WTC11 (cell line): ENCODE measurements at regions not wholly inside any gene's neighbourhood (a gene's known extent, or its start where the extent isn't known, plus 50 kb on each side); places are given as distances from the start of the nearest gene placed in this dataset.

Experiments used
- ATAC-seq: fragments of 200-7000 bp; cut with Tn5 transposase; 2 replicates; pipeline ENCODE4 v1.10.0; 2021; ENCODE audit warnings: mild to moderate bottlenecking, moderate library complexity
- CTCF ChIA-PET: fragments of 300-600 bp; sonication (Branson Sonifier 250); formaldehyde crosslinking; loops from one replicate; lab custom pipeline; 2021; ENCODE audit warnings: antibody characterized with exemption; lab: Charles Lee
- POLR2A ChIA-PET: fragments of 350-600 bp; sonication (Branson Sonifier 250); formaldehyde crosslinking; loops from one replicate; lab custom pipeline; 2021; ENCODE audit warnings: antibody characterized with exemption; lab: Charles Lee
- DNase-seq: peaks from one replicate; pipeline ENCODE4 v3.0.0; 2021; ENCODE audit warnings: low spot score
- H3K27ac Mint-ChIP-seq: 2 replicates; pipeline ENCODE4 v1.8.0; 2021; ENCODE audit warnings: mixed read lengths
- H3K27me3 Mint-ChIP-seq: 2 replicates; pipeline ENCODE4 v1.8.0; 2021; ENCODE audit warnings: low read depth, mild to moderate bottlenecking, moderate library complexity, mixed read lengths
- H3K36me3 Mint-ChIP-seq: 2 replicates; pipeline ENCODE4 v1.8.0; 2021; ENCODE audit warnings: mixed read lengths
- H3K4me1 Mint-ChIP-seq: 2 replicates; pipeline ENCODE4 v1.8.0; 2022; ENCODE audit warnings: mixed read lengths
- H3K4me3 Mint-ChIP-seq: 2 replicates; pipeline ENCODE4 v1.8.0; 2021; ENCODE audit warnings: mild to moderate bottlenecking, moderate library complexity, mixed read lengths
- H3K9me3 Mint-ChIP-seq: 2 replicates; pipeline ENCODE4 v1.8.0; 2021; ENCODE audit warnings: mixed read lengths
- ELF4 ChIP-seq: sonication (generic); formaldehyde crosslinking; IDR thresholded peaks from 2 replicates; pipeline ENCODE4 v1.8.1; 2022; ENCODE audit warnings: low read depth, mild to moderate bottlenecking, moderate library complexity, missing genetic modification reagents
- GRHL2 ChIP-seq: fragments of 250-450 bp; sonication (Bioruptor Pico); IDR thresholded peaks from 2 replicates; pipeline ENCODE4 v1.8.0; 2022; ENCODE audit warnings: mild to moderate bottlenecking, moderate library complexity; ENCODE audit not compliant: insufficient replicate concordance, severe bottlenecking
- GTF2I ChIP-seq: fragments of 250-450 bp; sonication (Bioruptor Pico); conservative IDR thresholded peaks from 2 replicates; pipeline ENCODE4 v1.4.0; 2021; ENCODE audit warnings: mild to moderate bottlenecking
- HMGA2 ChIP-seq: fragments of 250-450 bp; sonication (Bioruptor Pico); IDR thresholded peaks from 2 replicates; pipeline ENCODE4 v1.4.0; 2021; ENCODE audit warnings: mild to moderate bottlenecking, moderate library complexity
- IRF2 ChIP-seq: sonication (generic); formaldehyde crosslinking; IDR thresholded peaks from 2 replicates; pipeline ENCODE4 v1.8.0; 2022; ENCODE audit warnings: low read depth, missing genetic modification reagents, borderline replicate concordance
- NR1H2 ChIP-seq: sonication (generic); formaldehyde crosslinking; IDR thresholded peaks from 2 replicates; pipeline ENCODE4 v1.9.0; 2021; ENCODE audit warnings: mild to moderate bottlenecking, moderate library complexity, missing genetic modification reagents
- ZBTB21 ChIP-seq: sonication (generic); formaldehyde crosslinking; IDR thresholded peaks from 2 replicates; pipeline ENCODE4 v1.8.1; 2023; ENCODE audit warnings: mild to moderate bottlenecking, missing genetic modification reagents, borderline replicate concordance
- ZNF263 ChIP-seq: sonication (generic); formaldehyde crosslinking; IDR thresholded peaks from 2 replicates; pipeline ENCODE4 v1.8.1; 2022; ENCODE audit warnings: low read depth, mild to moderate bottlenecking, moderate library complexity, missing genetic modification reagents
- ZNF317 ChIP-seq: sonication (generic); formaldehyde crosslinking; IDR thresholded peaks from 2 replicates; pipeline ENCODE4 v1.8.1; 2023; ENCODE audit warnings: low read depth, mild to moderate bottlenecking, moderate library complexity, missing genetic modification reagents, borderline replicate concordance
- TF ChIP-seq, protein P1 (sequence below): sonication (generic); formaldehyde crosslinking; IDR thresholded peaks from 2 replicates; pipeline ENCODE4 v1.8.0; 2023; ENCODE audit warnings: mild to moderate bottlenecking, missing genetic modification reagents
- TF ChIP-seq, protein P2 (sequence below): sonication (generic); formaldehyde crosslinking; IDR thresholded peaks from 2 replicates; pipeline ENCODE4 v1.8.0; 2022; ENCODE audit warnings: mild to moderate bottlenecking, missing genetic modification reagents
- TF ChIP-seq, protein P3 (sequence below): sonication (generic); formaldehyde crosslinking; IDR thresholded peaks from 2 replicates; pipeline ENCODE4 v1.8.0; 2022; ENCODE audit warnings: mild to moderate bottlenecking, missing genetic modification reagents
- TF ChIP-seq, protein P4 (sequence below): sonication (generic); formaldehyde crosslinking; IDR thresholded peaks from 2 replicates; pipeline ENCODE4 v1.8.0; 2022; ENCODE audit warnings: mild to moderate bottlenecking, missing genetic modification reagents
- TF ChIP-seq, protein P5 (sequence below): sonication (generic); formaldehyde crosslinking; IDR thresholded peaks from 2 replicates; pipeline ENCODE4 v1.8.1; 2023; ENCODE audit warnings: mild to moderate bottlenecking, missing genetic modification reagents, moderate library complexity
- TF ChIP-seq, protein P6 (sequence below): fragments of 250-450 bp; sonication (Bioruptor Pico); IDR thresholded peaks from 2 replicates; pipeline ENCODE4 v1.9.0; 2021; ENCODE audit warnings: mild to moderate bottlenecking, borderline replicate concordance

DNA sequence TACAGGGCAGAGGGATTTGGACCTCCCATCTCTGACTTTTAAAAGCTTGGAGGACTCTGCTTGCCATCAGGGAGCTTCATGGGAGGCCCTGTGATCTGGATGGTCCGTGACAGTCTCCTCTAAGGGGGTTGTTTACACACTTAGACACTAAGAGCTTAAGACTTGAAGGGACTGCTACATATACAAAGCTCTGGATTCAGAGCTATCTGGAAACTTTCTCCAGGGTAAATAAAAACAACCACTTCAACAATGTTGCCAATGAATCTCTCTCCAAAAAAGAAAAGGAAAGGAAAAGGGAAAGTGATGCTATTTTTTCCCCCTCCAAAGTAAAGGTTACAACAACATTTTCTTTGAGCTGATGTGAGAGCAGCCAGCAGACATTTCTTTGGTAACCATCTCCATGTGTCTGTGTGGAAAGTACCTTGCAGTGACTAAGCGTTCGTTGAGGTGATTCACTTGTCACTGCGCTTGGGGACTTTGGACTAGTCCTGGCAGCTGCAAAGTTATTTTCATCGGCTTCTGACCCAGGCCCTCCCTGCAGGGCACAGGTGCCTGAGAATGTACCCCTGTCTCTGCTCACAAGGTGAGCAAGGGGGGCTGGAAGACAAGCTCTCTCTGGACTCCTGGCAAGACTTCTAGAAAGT is 262.1 kb upstream of the KLF4 start:
- no peaks in the 10 kb centered on the region for H3K27me3 Mint-ChIP-seq
- H3K9me3 Mint-ChIP-seq = no peaks in the 10 kb centered on the region
- peak; percentile 32 for ATAC-seq
- no peaks in the 10 kb centered on the region for H3K36me3 Mint-ChIP-seq
- ChIA-PET CTCF (interaction anchor here (1.8 kb wide), 1 partner anchor 286 kb away, joined by 4 read pairs; no protein-coding TSS in a partner anchor), POLR2A (no interaction called here)
- peaks cover 35% of the 10 kb centered on the region for H3K4me1 Mint-ChIP-seq
- 0 out of 2 replicates have a peak, but pooled peaks have one; percentile 36 for TF ChIP-seq ZNF317 (CRISPR knock-in tag)
- TF ChIP-seq GTF2I (CRISPR knock-in tag) = no peak
- no peak for DNase-seq
- no peak overlapping the region for H3K27ac Mint-ChIP-seq
- H3K4me3 Mint-ChIP-seq = no peak overlapping the region

DNA sequence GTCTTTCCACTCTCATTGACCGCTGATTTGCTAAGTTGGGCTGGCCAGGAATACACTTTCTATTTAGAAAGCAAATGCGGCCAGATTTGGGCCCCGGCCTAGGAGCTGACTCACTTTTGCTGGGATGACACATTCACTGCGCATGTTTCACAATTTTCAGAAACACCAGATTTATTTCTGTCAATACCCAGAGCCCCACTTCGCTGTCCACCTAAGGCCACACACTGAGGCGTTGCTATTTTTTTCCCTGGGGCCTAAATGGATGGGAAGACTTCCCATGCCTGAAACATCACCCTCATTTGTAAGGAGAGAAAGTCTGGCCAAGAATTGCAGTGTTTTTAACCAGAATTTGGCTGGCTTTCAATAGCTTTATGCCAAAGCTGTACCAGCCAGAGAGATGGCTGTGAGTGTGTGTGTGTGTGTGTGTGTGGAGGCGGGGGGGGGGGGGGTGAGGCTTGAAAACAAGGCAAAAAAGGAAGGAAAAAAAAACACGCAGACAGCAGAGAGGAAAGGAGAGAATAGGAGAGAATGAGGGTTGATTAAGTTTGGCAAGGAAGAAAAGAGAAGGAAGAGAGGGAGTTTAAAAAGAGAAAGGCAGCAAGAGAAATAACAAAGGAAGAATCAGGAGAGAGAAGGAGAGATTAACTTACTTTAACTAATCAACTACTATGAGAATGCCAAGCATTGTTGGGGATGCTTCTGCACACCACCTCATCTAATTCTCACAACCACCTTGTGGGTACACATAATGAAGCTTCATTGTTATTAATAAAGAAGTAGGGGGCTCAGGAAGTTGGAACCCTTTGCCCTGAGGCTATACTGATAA is 261.4 kb upstream of the KLF4 start:
- CTCF ChIA-PET = interaction anchor here (1.8 kb wide), 1 partner anchor 285 kb away, joined by 4 read pairs; no protein-coding TSS in a partner anchor
- ATAC-seq (no peak), DNase-seq (no peak)
- no peaks in the 10 kb centered on the region for H3K27me3 Mint-ChIP-seq
- H3K36me3 Mint-ChIP-seq = no peaks in the 10 kb centered on the region
- H3K4me3 Mint-ChIP-seq = no peak overlapping the region
- no peak overlapping the region for H3K27ac Mint-ChIP-seq
- POLR2A ChIA-PET = no interaction called here
- H3K4me1 Mint-ChIP-seq = peaks cover 35% of the 10 kb centered on the region
- no peaks in the 10 kb centered on the region for H3K9me3 Mint-ChIP-seq
- TF ChIP-seq IRF2 (CRISPR knock-in tag) (no peak), GRHL2 (no peak), NR1H2 (CRISPR knock-in tag) (no peak), HMGA2 (no peak), ZBTB21 (CRISPR knock-in tag) (no peak)
- TF ChIP-seq, protein P1, sequence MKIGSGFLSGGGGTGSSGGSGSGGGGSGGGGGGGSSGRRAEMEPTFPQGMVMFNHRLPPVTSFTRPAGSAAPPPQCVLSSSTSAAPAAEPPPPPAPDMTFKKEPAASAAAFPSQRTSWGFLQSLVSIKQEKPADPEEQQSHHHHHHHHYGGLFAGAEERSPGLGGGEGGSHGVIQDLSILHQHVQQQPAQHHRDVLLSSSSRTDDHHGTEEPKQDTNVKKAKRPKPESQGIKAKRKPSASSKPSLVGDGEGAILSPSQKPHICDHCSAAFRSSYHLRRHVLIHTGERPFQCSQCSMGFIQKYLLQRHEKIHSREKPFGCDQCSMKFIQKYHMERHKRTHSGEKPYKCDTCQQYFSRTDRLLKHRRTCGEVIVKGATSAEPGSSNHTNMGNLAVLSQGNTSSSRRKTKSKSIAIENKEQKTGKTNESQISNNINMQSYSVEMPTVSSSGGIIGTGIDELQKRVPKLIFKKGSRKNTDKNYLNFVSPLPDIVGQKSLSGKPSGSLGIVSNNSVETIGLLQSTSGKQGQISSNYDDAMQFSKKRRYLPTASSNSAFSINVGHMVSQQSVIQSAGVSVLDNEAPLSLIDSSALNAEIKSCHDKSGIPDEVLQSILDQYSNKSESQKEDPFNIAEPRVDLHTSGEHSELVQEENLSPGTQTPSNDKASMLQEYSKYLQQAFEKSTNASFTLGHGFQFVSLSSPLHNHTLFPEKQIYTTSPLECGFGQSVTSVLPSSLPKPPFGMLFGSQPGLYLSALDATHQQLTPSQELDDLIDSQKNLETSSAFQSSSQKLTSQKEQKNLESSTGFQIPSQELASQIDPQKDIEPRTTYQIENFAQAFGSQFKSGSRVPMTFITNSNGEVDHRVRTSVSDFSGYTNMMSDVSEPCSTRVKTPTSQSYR (CRISPR knock-in tag) = no peak
- TF ChIP-seq, protein P2, sequence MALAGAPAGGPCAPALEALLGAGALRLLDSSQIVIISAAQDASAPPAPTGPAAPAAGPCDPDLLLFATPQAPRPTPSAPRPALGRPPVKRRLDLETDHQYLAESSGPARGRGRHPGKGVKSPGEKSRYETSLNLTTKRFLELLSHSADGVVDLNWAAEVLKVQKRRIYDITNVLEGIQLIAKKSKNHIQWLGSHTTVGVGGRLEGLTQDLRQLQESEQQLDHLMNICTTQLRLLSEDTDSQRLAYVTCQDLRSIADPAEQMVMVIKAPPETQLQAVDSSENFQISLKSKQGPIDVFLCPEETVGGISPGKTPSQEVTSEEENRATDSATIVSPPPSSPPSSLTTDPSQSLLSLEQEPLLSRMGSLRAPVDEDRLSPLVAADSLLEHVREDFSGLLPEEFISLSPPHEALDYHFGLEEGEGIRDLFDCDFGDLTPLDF (CRISPR knock-in tag) = no peak
- TF ChIP-seq, all 79 proteins: peak for 0

DNA sequence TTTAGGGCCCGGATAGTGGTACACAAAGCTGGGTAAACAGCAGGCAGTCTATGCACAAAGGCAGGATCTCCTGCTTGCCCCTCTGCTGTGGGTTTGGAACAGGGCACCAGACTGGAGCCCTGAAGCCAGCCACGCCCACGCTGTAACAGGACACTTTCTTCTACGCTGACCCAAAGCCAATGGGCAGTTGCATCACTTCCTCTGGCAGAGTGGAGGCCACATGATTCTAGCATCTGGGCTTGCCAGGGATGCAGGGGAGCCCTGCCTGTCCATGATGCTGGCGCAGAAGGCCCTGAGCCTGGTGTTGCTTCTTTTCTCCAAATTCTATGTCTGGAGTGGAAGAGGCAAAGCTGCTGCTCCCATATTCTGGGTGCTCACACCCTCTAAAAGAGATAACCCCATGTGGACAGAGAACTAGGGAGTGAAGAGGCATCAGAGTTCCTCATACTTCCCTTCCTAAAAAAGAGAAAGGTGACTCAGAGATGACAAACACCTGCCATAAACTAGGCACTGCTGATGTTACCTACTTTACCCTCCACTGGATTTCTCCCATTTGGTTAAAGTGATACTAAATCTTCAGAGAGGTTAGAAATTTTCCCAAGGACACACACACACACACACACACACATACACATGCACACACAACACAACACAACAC is 260.3 kb upstream of the KLF4 start:
- Mint-ChIP-seq H3K9me3 (no peaks in the 10 kb centered on the region), H3K4me3 (no peak overlapping the region), H3K27me3 (no peaks in the 10 kb centered on the region), H3K27ac (no peak overlapping the region; the same call in 1 of the 2 replicates), H3K4me1 (peaks cover 31% of the 10 kb centered on the region), H3K36me3 (no peaks in the 10 kb centered on the region)
- CTCF ChIA-PET = interaction anchor here (1.8 kb wide), 1 partner anchor 284 kb away, joined by 4 read pairs; no protein-coding TSS in a partner anchor
- DNase-seq = peak; percentile 69
- POLR2A ChIA-PET = no interaction called here
- peak; percentile 89 for ATAC-seq
- no peak for TF ChIP-seq ZNF317 (CRISPR knock-in tag)
- TF ChIP-seq, protein P3, sequence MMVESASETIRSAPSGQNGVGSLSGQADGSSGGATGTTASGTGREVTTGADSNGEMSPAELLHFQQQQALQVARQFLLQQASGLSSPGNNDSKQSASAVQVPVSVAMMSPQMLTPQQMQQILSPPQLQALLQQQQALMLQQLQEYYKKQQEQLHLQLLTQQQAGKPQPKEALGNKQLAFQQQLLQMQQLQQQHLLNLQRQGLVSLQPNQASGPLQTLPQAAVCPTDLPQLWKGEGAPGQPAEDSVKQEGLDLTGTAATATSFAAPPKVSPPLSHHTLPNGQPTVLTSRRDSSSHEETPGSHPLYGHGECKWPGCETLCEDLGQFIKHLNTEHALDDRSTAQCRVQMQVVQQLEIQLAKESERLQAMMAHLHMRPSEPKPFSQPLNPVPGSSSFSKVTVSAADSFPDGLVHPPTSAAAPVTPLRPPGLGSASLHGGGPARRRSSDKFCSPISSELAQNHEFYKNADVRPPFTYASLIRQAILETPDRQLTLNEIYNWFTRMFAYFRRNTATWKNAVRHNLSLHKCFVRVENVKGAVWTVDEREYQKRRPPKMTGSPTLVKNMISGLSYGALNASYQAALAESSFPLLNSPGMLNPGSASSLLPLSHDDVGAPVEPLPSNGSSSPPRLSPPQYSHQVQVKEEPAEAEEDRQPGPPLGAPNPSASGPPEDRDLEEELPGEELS (CRISPR knock-in tag) = 0 out of 2 replicates have a peak, but pooled peaks have one; percentile 37
- no peak for TF ChIP-seq ELF4 (CRISPR knock-in tag)
- TF ChIP-seq, protein P4, sequence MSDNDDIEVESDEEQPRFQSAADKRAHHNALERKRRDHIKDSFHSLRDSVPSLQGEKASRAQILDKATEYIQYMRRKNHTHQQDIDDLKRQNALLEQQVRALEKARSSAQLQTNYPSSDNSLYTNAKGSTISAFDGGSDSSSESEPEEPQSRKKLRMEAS (CRISPR knock-in tag) = peak; percentile 88
- no peak for TF ChIP-seq ZNF263 (CRISPR knock-in tag)
- TF ChIP-seq, protein P5, sequence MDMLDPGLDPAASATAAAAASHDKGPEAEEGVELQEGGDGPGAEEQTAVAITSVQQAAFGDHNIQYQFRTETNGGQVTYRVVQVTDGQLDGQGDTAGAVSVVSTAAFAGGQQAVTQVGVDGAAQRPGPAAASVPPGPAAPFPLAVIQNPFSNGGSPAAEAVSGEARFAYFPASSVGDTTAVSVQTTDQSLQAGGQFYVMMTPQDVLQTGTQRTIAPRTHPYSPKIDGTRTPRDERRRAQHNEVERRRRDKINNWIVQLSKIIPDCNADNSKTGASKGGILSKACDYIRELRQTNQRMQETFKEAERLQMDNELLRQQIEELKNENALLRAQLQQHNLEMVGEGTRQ (CRISPR knock-in tag) = peak; percentile 53; the same call in 1 of the 2 replicates
- TF ChIP-seq, protein P6, sequence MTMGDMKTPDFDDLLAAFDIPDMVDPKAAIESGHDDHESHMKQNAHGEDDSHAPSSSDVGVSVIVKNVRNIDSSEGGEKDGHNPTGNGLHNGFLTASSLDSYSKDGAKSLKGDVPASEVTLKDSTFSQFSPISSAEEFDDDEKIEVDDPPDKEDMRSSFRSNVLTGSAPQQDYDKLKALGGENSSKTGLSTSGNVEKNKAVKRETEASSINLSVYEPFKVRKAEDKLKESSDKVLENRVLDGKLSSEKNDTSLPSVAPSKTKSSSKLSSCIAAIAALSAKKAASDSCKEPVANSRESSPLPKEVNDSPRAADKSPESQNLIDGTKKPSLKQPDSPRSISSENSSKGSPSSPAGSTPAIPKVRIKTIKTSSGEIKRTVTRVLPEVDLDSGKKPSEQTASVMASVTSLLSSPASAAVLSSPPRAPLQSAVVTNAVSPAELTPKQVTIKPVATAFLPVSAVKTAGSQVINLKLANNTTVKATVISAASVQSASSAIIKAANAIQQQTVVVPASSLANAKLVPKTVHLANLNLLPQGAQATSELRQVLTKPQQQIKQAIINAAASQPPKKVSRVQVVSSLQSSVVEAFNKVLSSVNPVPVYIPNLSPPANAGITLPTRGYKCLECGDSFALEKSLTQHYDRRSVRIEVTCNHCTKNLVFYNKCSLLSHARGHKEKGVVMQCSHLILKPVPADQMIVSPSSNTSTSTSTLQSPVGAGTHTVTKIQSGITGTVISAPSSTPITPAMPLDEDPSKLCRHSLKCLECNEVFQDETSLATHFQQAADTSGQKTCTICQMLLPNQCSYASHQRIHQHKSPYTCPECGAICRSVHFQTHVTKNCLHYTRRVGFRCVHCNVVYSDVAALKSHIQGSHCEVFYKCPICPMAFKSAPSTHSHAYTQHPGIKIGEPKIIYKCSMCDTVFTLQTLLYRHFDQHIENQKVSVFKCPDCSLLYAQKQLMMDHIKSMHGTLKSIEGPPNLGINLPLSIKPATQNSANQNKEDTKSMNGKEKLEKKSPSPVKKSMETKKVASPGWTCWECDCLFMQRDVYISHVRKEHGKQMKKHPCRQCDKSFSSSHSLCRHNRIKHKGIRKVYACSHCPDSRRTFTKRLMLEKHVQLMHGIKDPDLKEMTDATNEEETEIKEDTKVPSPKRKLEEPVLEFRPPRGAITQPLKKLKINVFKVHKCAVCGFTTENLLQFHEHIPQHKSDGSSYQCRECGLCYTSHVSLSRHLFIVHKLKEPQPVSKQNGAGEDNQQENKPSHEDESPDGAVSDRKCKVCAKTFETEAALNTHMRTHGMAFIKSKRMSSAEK (CRISPR knock-in tag) = 0 out of 2 replicates have a peak, but pooled peaks have one; percentile 21
